Right lobe of liver (tissue), 6 donors: ENCODE measurements at regions not wholly inside any gene's neighbourhood (a gene's known extent, or its start where the extent isn't known, plus 50 kb on each side); places are given as distances from the start of the nearest gene placed in this dataset.
"Not testable (repeated sequence)": the region's sequence is repeated elsewhere in the genome, so short reads cannot be mapped to it uniquely, and the experiment has no call there.

Source experiments
- ATAC-seq, 4 donors: fragments of 200-7000 bp; cut with Tn5 transposase; one replicate each; pipeline ENCODE4 v1.9.1; 2020; ENCODE audit warnings: mild to moderate bottlenecking in 4 of 4, moderate library complexity in 4 of 4
- DNase-seq, 3 donors: peaks; one replicate each; pipeline ENCODE4 v3.0.0-alpha.2; 2020
- H3K27ac ChIP-seq, 3 donors: fragments of 200-600 bp; one replicate each; pipeline ENCODE4 v1.8.0; 2022
- H3K27me3 ChIP-seq, 2 donors: fragments of 200-600 bp; one replicate each; pipeline ENCODE4 v1.8.0; 2022
- H3K36me3 ChIP-seq, 4 donors: fragments of 200-600 bp; sonication (generic) in 1 of 4; one replicate each; pipeline versions ENCODE4 v1.5.1 to v1.8.0; 2017 to 2022; ENCODE audit warnings: control low read depth in 1 of 4
- H3K4me1 ChIP-seq, 4 donors: fragments of 200-600 bp; sonication (generic) in 1 of 4; one replicate each; pipeline versions ENCODE4 v1.5.1 to v1.8.0; 2017 to 2022; ENCODE audit warnings: control low read depth in 1 of 4
- H3K4me3 ChIP-seq, 3 donors: fragments of 200-600 bp; one replicate each; pipeline ENCODE4 v1.8.0; 2022
- H3K9me3 ChIP-seq, 4 donors: fragments of 200-600 bp; sonication (generic) in 1 of 4; one replicate each; pipeline versions ENCODE4 v1.5.1 to v1.8.0; 2017 to 2022; ENCODE audit warnings: control low read depth in 1 of 4
- CTCF ChIP-seq, 4 donors: fragments of 200-600 bp in 3 of 4; fragments of 450-650 bp in 1 of 4; IDR thresholded peaks; one replicate each; pipeline versions ENCODE4 v1.5.1 to v1.8.0; 2016 to 2022; ENCODE audit warnings: antibody characterized with exemption in 4 of 4, mild to moderate bottlenecking in 2 of 4
- POLR2A ChIP-seq: fragments of 450-650 bp; IDR thresholded peaks from one replicate; pipeline ENCODE4 v1.6.1; 2017; ENCODE audit warnings: antibody characterized with exemption, mild to moderate bottlenecking
- WGBS: methylation state at CpG from one replicate; pipeline ENCODE4 v1.1.6; 2018; ENCODE audit warnings: low coverage, low lambda C conversion rate; ENCODE audit not compliant: insufficient coverage; ENCODE audit errors: missing lambda C conversion rate; 5-methylcytosine and 5-hydroxymethylcytosine counted together
- intact Hi-C, 2 donors: fragments of 100-400 bp; cut with DNase I; formaldehyde crosslinking; loops; one replicate each; pipeline versions ENCODE4 v1.11.2 to v1.14.1; 2022
- donor health status: DM: no; HTN: yes; CAD: no.
- donor health status: DM: no; HTN: no; CAD: no.
- donor health status: DM: no; HTN: no; CAD: no.
- donor health status: DM: no; HTN: yes; CAD: no.
- donor health status: DM: no; HTN: yes; CAD: no.

DNA sequence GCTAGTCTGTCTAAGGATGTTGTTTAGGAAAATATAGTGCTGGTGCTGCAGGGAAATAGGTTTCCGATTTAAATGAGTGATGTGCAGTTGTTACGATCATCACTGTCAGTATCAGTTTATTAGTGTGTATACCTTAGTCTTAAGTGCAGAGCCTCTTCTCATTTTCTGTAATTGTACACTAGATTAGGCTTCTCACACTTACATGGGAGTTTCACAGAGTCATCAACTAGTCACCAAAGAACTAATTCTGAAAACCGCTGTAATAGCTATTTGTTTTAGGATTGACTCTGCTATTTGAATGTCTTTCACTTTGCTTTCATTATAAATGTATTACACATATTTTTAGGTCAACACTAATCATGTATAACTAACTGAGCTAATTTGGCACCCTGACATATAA is 99.8 kb upstream of the ZEB2 start:
- Histone ChIP-seq H3K27me3 (no peaks in the 10 kb centered on the region), H3K9me3 (no peaks in the 10 kb centered on the region), H3K4me3 (no peak overlapping the region), H3K27ac (no peak overlapping the region), H3K36me3 (no peaks in the 10 kb centered on the region), H3K4me1 (no peaks in the 10 kb centered on the region)
- TF ChIP-seq POLR2A, result no peak
- no peak for TF ChIP-seq CTCF (IDR thresholded peaks at IDR 0.05)
- WGBS, result 37% methylated on average over 3 of the region's 3 CpGs
- DNase-seq, result no peak
- ATAC-seq, result no peak
- intact Hi-C loops, result no loop called here

DNA sequence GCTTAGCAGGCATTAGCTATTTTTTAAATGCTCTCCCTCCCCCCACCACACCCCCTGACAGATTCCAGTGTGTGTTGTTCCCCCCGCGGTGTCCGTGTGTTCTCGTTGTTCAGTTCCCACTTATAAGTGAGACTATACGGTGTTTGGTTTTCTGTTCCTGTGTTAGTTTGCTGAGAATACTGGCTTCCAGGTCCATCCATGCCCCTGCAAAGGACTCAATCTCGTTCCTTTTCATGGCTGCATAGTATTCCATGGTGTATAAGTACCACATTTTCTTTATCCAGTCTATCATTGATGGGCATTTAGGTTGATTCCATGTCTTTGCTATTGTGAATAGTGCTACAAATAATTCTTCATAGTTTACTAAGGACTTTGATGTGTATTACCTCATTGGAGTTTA is 97.3 kb upstream of the ZEB2 start:
- 80% methylated on average over 6 of the region's 6 CpGs for WGBS
- H3K4me1 ChIP-seq, H3K27ac ChIP-seq, H3K36me3 ChIP-seq, ATAC-seq, DNase-seq, intact Hi-C loops, H3K4me3 ChIP-seq, H3K27me3 ChIP-seq, H3K9me3 ChIP-seq: not testable (repeated sequence)

DNA sequence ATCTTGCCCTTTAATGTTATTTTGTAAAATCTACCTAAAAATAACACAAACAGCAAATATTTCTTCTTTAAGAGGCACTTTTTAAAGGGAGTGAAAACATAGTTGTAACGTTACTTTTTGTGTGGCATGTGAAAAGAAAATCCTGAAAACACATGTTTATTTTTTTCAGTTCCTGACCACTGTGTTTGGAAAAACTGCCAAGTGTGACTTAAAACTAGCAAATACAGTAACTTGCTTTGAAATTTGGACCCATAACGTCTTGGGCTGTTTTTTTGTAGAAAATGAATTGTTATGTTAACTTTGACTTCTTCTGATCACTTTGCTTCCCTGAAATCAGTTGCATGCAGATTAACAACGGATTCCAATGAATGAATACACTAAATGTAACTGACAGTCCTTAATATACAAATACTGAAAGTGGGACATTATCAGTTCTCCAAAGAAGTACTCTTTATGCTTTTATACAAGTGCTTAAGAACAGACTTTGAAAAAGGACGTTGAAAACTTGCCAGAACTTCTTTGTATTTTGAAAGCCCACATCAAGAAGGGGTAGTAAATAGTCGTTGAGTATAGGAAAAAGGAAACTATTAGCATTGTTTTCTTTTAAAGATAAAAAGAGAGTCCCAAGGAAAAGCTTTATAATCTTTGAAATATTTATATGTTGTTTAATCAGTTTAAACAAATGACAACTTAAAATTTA is 96.1 kb upstream of the ZEB2 start:
- Histone ChIP-seq H3K36me3 (no peaks in the 10 kb centered on the region), H3K27me3 (no peaks in the 10 kb centered on the region), H3K27ac (no peak overlapping the region), H3K9me3 (no peaks in the 10 kb centered on the region), H3K4me3 (no peak overlapping the region), H3K4me1 (no peaks in the 10 kb centered on the region)
- ATAC-seq (no peak), DNase-seq (no peak)
- intact Hi-C loops, result no loop called here
- WGBS, result 16% methylated on average over 5 of the region's 5 CpGs
- TF ChIP-seq POLR2A (no peak), CTCF (IDR thresholded peaks at IDR 0.05) (no peak)

DNA sequence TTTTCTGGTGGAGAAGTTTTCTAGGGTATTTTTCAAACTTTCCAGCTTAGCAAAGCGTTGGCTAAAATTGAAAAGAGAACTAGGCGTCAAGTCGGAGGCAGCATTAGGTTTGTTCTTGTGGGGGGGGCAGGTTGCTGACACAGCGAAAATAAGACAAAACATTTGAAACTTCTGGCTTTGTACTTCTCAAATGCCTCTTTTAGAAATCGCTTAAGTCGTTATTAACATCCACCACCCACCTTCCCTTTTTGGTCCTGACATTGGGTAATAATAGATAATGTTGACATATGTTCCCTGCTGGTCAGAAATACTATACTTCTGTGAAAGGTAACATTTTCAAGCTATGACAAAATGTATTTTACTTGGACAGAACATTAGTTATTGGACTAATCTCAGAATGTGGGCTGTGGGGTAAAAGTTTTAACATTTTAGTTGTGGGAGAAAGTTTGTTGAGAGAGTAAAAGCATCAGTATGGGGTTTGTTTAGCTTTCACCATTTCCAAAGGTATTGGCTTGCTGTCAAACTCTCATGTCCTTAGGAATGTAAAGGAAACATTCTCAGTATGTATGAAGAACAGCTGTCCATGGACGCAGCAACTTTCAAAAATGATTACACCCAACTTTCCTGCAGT is 88.1 kb upstream of the ZEB2 start:
- Histone ChIP-seq H3K36me3 (no peaks in the 10 kb centered on the region), H3K27ac (no peak overlapping the region), H3K4me3 (no peak overlapping the region), H3K4me1 (no peaks in the 10 kb centered on the region), H3K27me3 (no peaks in the 10 kb centered on the region), H3K9me3 (no peaks in the 10 kb centered on the region)
- TF ChIP-seq CTCF (IDR thresholded peaks at IDR 0.05) (no peak), POLR2A (no peak)
- peak in 3 of 4 donors; percentile 43 to 59 (median 54) for ATAC-seq
- intact Hi-C loops, result no loop called here
- DNase-seq, result peak in 1 of 3 donors; percentile 20
- 39% methylated on average over 7 of the region's 7 CpGs for WGBS

GRCh38 chr2:144607099-144607498 is 87.2 kb upstream of the ZEB2 start:
- 56% methylated on average over 8 of the region's 8 CpGs for WGBS
- H3K4me3 ChIP-seq, result no peak overlapping the region
- TF ChIP-seq CTCF (IDR thresholded peaks at IDR 0.05), result no peak
- no peak for TF ChIP-seq POLR2A
- peak in 2 of 4 donors; percentile 42 to 49 for ATAC-seq
- H3K9me3 ChIP-seq, result no peaks in the 10 kb centered on the region
- no peaks in the 10 kb centered on the region for H3K36me3 ChIP-seq
- H3K27me3 ChIP-seq, result no peaks in the 10 kb centered on the region
- no peaks in the 10 kb centered on the region for H3K4me1 ChIP-seq
- intact Hi-C loops, result no loop called here
- peak overlapping the region in 2 of 3 donors; percentile 31 to 58 for H3K27ac ChIP-seq
- no peak for DNase-seq
